ENCODE measurements at regions not wholly inside any gene's neighbourhood (a gene's known extent, or its start where the extent isn't known, plus 50 kb on each side); places are given as distances from the start of the nearest gene placed in this dataset.
"Not testable (repeated sequence)": the region's sequence is repeated elsewhere in the genome, so short reads cannot be mapped to it uniquely, and the experiment has no call there.

- no peak for DNase-seq
Measured at GRCh38 chr9:71361357-71361756, 239.9 kb upstream of the TRPM3 start.

DNA sequence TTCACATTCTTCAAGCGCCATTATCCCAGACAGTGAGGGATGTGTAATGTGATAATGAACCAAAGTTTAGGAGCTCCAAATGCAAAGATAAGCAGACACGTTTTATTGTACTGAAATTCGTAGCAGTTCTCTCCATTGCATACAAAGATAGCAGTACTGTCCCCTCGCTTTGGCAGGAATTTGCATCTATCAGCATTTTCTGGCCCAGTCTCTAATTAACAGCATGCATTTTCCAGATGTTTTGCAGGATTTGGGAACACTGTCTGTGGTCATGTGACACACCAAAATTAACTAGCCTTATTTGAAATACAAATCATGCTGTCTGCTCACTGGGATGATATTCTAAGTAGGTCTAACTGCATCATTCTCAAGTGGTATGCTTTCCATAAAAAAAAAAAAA is 235.9 kb upstream of the TRPM3 start:
- no peak for DNase-seq

DNA sequence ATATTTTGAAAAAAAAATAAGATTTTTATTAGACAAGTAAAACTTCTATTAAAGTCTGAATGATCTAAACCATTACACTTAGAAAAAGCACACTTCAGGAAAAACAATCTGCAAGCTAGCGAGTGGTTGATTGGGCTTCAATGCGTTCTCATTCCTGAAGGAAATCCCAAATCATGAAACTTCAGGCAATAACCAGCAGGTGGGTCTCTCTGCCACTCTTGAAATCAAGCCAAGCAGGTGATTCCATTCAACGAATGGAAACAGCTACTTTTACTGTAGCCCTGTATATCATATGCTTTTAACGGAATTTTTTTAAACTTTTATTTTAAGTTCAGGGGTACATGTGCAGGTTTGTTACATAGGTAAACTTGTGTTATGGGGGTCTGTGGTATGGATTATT is 234.5 kb upstream of the TRPM3 start:
- DNase-seq, result no peak

GRCh38 chr9:71353720-71354119 is 232.3 kb upstream of the TRPM3 start:
- DNase-seq, result no peak

- no peak for DNase-seq
Measured at GRCh38 chr9:71352837-71353236, 231.4 kb upstream of the TRPM3 start.

DNA sequence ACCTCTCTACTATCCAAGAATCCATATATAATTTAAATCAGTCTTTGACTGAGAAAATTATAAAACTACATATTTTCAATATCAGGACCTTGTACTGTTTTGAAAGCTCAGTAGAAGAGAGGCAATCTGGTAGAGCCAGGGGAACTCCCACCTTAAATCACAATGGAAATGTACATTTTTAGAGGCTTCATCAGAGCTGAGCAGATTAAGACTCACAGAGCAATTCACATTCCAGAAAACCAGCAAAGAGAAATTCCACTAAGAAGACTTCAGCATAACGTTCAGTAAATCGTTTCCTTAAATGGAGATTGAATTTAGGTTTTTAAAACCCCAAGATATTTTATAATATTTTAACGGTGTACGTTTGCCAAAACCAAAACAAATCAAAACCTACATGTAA is 227.8 kb upstream of the TRPM3 start:
- DNase-seq, result no peak

GRCh38 chr9:71333321-71333720 is 211.9 kb upstream of the TRPM3 start:
- DNase-seq, result no peak

DNA sequence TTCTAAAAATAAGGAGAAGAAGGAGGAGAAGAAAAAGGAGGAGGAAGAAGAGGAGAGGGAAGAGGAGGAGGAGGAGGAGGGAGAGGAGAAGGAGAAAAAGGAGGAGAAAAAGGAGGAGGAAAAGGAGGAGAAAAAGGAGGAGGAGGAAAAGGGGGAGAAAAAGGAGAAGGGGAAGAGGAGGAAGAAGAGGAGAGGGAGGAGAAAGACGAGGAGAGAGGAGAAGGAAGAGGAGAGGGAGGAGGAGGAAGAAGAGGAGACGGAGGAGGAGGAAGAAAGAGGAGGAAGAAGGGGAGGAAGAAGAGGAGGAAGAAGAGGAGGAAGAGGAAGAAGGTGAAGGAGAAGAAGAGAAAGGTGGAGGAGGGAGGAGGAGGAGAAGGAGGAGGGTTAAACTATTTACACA is 210.2 kb upstream of the TRPM3 start:
- DNase-seq, result no peak

GRCh38 chr9:71329873-71330272 is 208.5 kb upstream of the TRPM3 start:
- DNase-seq, result no peak

DNA sequence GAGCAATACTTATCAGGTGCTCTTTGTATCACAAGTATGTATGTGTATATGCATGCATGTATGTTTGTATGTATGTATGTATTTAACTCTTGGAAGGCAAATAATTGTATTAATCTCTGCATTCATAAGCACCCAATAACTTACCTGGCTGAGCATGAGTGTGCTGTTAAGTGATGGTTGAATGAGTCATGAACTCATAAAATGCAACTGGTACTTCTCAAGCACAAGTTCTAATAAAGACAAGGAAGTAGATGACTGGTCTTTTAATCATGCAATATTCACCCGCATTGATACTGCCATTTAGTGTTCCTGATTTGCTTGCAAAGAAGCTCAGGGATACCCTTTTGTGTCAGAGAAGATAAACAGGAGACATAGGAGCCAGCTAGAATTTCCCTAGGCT is 204.9 kb upstream of the TRPM3 start:
- DNase-seq, result no peak

DNA sequence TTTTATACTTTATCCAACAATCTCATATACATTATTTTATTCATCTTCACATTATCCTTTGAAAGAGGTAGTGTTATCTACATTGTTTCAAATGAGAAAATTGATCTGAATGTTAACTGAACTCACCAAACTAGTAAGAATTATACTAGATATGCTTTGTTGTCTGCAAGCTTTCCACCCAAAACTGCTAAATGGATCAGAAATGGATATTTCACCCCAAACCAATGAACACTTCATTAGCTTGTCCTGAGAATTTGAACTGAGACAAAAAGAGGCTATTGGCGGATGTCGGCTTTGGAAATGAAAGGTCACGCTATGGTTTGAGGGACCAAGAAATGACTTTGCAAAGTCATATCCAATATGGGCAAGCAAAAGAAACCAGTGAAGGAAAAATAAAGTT is 201.9 kb upstream of the TRPM3 start:
- DNase-seq, result no peak

DNA sequence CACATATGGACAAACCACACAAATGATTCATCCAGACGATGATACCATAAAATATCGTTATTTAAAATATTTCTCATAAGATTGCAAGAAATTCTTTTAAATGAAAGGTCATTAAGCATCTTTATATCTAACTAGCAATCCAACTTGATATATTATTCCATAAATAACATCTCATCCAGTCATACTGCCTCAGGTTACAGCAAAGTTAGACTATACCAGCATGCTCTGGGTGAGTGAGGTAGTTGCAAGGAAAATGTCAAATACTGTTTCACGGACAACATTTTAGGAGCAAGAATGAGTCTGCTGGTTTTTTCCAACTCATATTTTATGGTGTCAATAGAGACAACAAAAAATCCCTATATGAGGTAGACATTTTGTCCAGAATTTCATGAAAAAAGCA is 200.9 kb upstream of the TRPM3 start:
- DNase-seq, result no peak

- DNase-seq, result no peak
Measured at GRCh38 chr9:71308454-71308853, 187.0 kb upstream of the TRPM3 start.

DNA sequence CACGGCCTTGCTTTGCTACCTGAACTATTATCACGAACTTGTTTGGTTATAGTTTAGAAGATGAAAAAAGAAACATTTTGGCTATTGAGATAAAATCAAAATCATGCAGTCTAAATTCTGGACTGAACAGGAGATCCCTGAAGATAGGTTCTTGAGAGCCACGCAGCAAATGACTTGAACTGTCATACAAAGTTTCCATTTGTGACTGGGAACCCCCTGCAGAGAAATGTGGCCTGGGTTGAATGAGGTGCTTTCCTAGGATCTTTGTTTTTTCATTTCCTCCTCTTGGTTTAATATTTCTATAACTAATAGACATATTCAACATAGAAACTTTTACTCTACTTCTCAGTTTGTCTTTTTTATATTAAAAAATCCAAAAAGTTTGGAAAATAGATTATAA is 184.7 kb upstream of the TRPM3 start:
- DNase-seq, result no peak

DNA sequence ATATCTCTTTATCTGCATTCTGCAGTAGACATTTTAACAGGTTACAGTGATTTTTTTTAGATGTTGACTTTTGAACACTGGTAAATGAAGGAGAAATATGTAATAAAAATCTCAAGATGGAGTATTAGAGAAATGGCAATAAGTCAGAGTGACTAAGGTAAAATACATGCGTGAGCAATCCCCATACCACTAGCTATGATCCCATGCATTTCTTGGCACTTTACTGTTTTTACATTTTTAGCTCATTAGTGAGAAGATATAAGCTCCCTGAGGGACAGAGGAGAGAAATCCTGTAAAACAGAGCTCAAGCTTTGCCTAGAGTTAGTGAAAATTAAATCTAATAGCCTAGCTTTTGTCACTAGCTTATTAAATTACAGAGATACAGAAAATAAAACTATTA is 181.9 kb upstream of the TRPM3 start:
- DNase-seq, result no peak

DNA sequence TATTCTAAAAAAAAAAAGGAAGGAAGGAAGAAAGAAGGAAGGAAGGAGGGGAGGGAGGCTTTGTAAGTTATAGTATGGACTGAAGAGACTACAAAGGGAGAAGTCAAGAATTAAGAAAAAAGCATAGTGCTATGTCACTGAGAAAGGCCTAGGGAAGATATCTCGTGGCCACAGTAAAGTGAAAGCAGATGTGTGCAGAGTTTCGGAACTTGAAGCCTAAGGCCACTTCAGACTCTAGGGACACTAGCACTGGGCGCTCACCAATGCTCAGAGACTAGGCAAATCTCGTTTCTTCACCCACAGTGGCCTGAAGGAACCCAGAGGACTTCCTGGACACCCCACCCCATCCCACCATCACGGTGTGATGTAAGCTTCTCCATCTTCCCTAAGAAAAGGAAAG is 181.4 kb upstream of the TRPM3 start:
- no peak for DNase-seq

- DNase-seq, result no peak
Measured at GRCh38 chr9:71295928-71296327, 174.5 kb upstream of the TRPM3 start.

- DNase-seq, result no peak
Measured at GRCh38 chr9:71286146-71286545, 164.7 kb upstream of the TRPM3 start.

DNA sequence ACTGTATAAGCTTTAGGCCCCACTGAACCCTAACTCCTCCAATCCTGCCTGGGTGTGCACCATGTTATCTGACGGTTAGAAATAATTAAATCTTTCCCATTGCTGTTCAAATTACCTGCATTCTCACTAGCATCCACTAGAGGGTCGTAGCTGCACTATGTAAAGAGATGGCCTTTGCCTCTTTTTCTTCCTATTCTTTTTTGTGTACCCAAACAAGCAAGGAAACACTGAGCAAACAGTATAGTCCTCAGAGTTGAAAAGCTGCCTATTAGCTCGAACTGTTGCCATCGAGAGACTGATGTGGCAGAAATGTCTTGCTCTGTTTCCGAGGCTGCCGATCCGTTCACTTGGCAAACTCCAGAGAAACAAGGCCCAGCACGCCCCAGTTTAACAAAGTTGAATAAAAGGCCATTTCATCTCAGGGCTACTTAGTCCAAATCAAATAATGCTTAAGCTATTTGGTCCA is 163.8 kb upstream of the TRPM3 start:
- DNase-seq, result peak; percentile 38

GRCh38 chr9:71282116-71282515 is 160.7 kb upstream of the TRPM3 start:
- DNase-seq, result not testable (repeated sequence)

- no peak for DNase-seq
Measured at GRCh38 chr9:71279151-71279739, 157.8 kb upstream of the TRPM3 start.

DNA sequence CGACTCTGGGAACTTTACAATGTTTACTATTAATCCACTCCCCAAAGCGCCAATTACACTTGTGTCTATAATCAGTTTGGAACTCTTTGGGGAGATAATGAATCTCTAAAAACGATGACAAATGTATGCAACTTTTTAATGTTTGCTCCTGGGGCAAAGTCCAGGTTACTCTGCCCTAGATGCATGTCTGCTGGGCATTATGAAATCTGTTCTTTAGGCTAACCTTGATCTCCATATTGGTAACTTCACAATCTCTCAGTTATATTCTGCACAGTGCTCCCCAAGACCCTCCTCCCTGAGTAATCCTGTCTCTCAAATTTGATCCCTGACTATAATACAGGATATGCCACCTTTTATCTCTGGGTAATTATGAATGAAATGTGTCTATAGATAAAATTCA is 152.2 kb upstream of the TRPM3 start:
- DNase-seq, result no peak

GRCh38 chr9:71271602-71272001 is 150.2 kb upstream of the TRPM3 start:
- no peak for DNase-seq

GRCh38 chr9:71270554-71270953 is 149.1 kb upstream of the TRPM3 start:
- no peak for DNase-seq

DNA sequence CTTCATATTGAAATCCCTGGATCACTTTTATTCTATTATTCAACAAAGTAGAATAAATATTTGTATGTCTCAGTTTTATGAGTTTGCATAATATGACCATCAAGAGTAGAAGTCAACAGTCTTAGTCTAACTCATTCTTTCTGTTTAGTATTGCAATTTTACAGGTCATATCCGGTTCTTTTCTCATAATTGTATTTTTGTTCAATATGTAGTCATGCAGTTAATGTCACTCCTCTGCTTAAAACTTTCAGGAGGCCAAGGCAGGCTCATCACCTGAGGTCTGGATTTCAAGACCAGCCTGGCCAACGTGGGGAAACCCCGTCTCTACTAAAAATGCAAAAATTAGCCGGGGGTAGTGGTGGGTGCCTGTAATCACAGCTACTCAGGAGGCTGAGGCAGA is 148.4 kb upstream of the TRPM3 start:
- no peak for DNase-seq
